Panc1 (cell line): ENCODE measurements at regions not wholly inside any gene's neighbourhood (a gene's known extent, or its start where the extent isn't known, plus 50 kb on each side); places are given as distances from the start of the nearest gene placed in this dataset.

Source experiments
- ATAC-seq: fragments of 200-7000 bp; cut with Tn5 transposase; 2 replicates; pipeline ENCODE4 v1.9.1; 2020; ENCODE audit warnings: mild to moderate bottlenecking, moderate library complexity
- BruUV-seq: library from RNA; stranded (reverse); fragments of 400-500 nt; replicated peaks from 2 replicates; lab custom pipeline; 2021; lab: Mats Ljungman, UMichigan
- CTCF ChIA-PET: fragments of 300-600 bp; sonication (Branson Sonifier 250); formaldehyde crosslinking; loops from one replicate; lab custom pipeline; 2022; ENCODE audit warnings: antibody characterized with exemption; lab: Charles Lee
- POLR2A ChIA-PET: fragments of 300-600 bp; sonication (Branson Sonifier 250); formaldehyde crosslinking; loops from one replicate; lab custom pipeline; 2022; ENCODE audit warnings: antibody characterized with exemption; lab: Charles Lee
- DNase-seq: peaks from one replicate; pipeline ENCODE4 v3.0.0-alpha.2; 2010; ENCODE audit warnings: low read depth, low spot score
- H3K27ac ChIP-seq: 2 replicates; pipeline ENCODE4 v1.5.1; 2011; ENCODE audit warnings: mild to moderate bottlenecking, low read length, inconsistent platforms
- H3K27me3 ChIP-seq: fragments of 200-500 bp; sonication (Bioruptor generic); 2 replicates; pipeline ENCODE4 v1.6.0; 2014; ENCODE audit warnings: low read length, inconsistent platforms; ENCODE audit not compliant: control insufficient read depth, insufficient read depth
- H3K36me3 ChIP-seq: fragments of 200-500 bp; sonication (Bioruptor generic); 2 replicates; pipeline ENCODE4 v1.5.1; 2014; ENCODE audit warnings: inconsistent platforms, mild to moderate bottlenecking, low read length, moderate library complexity; ENCODE audit not compliant: control insufficient read depth, insufficient read depth
- H3K4me1 ChIP-seq: 2 replicates; pipeline ENCODE4 v1.5.1; 2011; ENCODE audit warnings: inconsistent platforms, mild to moderate bottlenecking, low read length, moderate library complexity; ENCODE audit not compliant: control insufficient read depth, insufficient read depth
- H3K4me3 ChIP-seq, 2 experiments: 2 replicates each; pipeline ENCODE4 v1.5.1; 2011 to 2012; ENCODE audit warnings: low read depth in 2 of 2, low read length in 2 of 2, mild to moderate bottlenecking in 2 of 2, inconsistent platforms in 1 of 2, moderate library complexity in 1 of 2
- H3K9me3 ChIP-seq: fragments of 200-500 bp; sonication (Bioruptor generic); 2 replicates; pipeline ENCODE4 v1.5.1; 2014; ENCODE audit warnings: low read depth, mild to moderate bottlenecking, inconsistent platforms, low read length, moderate library complexity; ENCODE audit not compliant: control insufficient read depth, insufficient read depth
- POLR2AphosphoS5 ChIP-seq: IDR thresholded peaks from 2 replicates; pipeline ENCODE4 v1.6.1; 2012; ENCODE audit warnings: mild to moderate bottlenecking, low read depth, low read length, moderate library complexity
- REST ChIP-seq, 2 experiments: IDR thresholded peaks; 2 replicates each; pipeline ENCODE4 v1.6.1; 2011 to 2012; ENCODE audit warnings: low read depth in 2 of 2, control low read depth in 1 of 2, low read length in 1 of 2, mild to moderate bottlenecking in 1 of 2, moderate library complexity in 1 of 2; ENCODE audit not compliant: insufficient read depth in 1 of 2
- SIN3A ChIP-seq: IDR thresholded peaks from 2 replicates; pipeline ENCODE4 v1.6.1; 2012; ENCODE audit warnings: low read depth, mild to moderate bottlenecking, low read length, moderate library complexity, borderline replicate concordance; ENCODE audit not compliant: insufficient read depth
- TCF7L2 ChIP-seq: IDR thresholded peaks from 2 replicates; pipeline ENCODE4 v1.6.1; 2011; ENCODE audit warnings: mild to moderate bottlenecking, low read depth, low read length, inconsistent platforms
- in situ Hi-C: cut with HindIII; loops from 2 replicates; pipeline ENCODE4 v1.10.0; 2016; ENCODE audit warnings: low sequenced_read_pairs, low pct_unique_long_range_greater_than_20kb
- intact Hi-C: fragments of 100-400 bp; cut with micrococcal nuclease; formaldehyde crosslinking; loops from one replicate; pipeline ENCODE4 v1.10.0; 2022; ENCODE audit not compliant: unreplicated experiment
- TF ChIP-seq, protein P1 (sequence below): fragments of 450-650 bp; IDR thresholded peaks from 2 replicates; pipeline ENCODE4 v1.5.1; 2017; ENCODE audit warnings: mild to moderate bottlenecking

DNA sequence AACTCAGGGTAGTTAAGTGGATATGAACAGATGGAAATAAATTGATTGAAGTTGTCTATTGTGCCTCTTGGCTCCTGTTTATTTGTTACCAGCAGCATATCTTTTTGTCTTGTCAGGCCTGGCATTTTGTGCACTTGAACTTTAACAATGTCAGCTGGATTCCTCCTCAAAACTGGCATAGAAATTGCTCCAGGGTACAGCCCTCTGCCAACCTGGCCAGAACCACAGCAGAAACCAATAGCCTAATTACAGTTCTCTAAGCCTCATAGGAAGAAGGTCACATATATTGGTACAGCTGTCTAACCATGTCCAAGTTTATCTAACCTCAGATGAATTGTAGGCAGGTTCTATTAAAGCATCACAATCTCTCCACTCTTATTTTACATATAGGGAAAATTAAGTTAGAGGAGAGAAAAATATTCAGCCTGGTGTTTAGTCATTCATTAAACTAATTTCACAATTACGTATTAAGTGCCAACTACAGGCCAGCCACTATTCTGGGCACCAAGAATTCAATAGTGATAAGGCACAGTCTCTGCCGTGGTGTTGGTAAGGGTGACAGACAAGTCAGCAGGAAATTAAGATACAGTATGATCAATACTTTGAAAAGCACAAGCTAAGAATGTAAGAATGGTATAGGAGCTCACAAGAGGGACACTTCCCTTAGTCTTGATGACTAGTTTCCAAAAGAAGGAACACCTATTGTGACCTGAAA is 452.9 kb upstream of the NECTIN3 start:
- in situ Hi-C loops (no loop called here), intact Hi-C loops (no loop called here)
- Histone ChIP-seq H3K27me3 (no peaks in the 10 kb centered on the region), H3K4me1 (no peaks in the 10 kb centered on the region), H3K4me3 (no peak overlapping the region), H3K27ac (no peak overlapping the region), H3K36me3 (no peaks in the 10 kb centered on the region), H3K9me3 (no peaks in the 10 kb centered on the region)
- ChIA-PET POLR2A (no interaction called here), CTCF (no interaction called here)
- DNase-seq (no peak), ATAC-seq (no peak)
- no TSS peak for BruUV-seq
- no peak for TF ChIP-seq SIN3A
- TF ChIP-seq POLR2AphosphoS5: no peak
- TF ChIP-seq REST (IDR thresholded peaks at IDR 0.05; ENCODE audit: insufficient read depth in 1 of 2, low read depth in 2 of 2, low read length in 1 of 2): no peak
- TF ChIP-seq, protein P1, sequence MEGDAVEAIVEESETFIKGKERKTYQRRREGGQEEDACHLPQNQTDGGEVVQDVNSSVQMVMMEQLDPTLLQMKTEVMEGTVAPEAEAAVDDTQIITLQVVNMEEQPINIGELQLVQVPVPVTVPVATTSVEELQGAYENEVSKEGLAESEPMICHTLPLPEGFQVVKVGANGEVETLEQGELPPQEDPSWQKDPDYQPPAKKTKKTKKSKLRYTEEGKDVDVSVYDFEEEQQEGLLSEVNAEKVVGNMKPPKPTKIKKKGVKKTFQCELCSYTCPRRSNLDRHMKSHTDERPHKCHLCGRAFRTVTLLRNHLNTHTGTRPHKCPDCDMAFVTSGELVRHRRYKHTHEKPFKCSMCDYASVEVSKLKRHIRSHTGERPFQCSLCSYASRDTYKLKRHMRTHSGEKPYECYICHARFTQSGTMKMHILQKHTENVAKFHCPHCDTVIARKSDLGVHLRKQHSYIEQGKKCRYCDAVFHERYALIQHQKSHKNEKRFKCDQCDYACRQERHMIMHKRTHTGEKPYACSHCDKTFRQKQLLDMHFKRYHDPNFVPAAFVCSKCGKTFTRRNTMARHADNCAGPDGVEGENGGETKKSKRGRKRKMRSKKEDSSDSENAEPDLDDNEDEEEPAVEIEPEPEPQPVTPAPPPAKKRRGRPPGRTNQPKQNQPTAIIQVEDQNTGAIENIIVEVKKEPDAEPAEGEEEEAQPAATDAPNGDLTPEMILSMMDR: no peak
- TF ChIP-seq TCF7L2: no peak

DNA sequence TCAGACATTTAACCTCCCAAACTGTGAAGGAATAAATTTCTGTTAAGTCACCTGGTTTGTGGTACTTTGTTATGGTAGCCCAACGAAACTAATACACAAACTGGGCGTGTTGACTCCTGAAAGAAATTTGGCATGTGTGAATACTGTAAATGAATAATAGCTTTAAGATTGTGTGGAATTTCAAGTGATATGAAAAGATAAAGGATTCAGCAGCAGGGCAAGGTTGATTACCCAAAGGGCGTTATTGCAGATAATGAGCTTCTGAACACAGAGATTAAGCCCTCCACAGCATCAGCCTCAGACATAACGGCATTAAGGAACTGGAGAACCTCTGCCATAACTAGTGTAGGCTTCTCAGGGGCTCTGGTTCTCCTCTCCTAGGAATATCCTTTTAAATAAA is 451.5 kb upstream of the NECTIN3 start:
- in situ Hi-C loops: no loop called here
- BruUV-seq: no TSS peak
- no peak for ATAC-seq
- no peaks in the 10 kb centered on the region for H3K36me3 ChIP-seq
- no peak overlapping the region for H3K4me3 ChIP-seq
- ChIA-PET POLR2A (no interaction called here), CTCF (no interaction called here)
- DNase-seq: no peak
- TF ChIP-seq POLR2AphosphoS5: no peak
- TF ChIP-seq SIN3A: no peak
- TF ChIP-seq TCF7L2: no peak
- TF ChIP-seq, protein P1: no peak
- TF ChIP-seq REST (IDR thresholded peaks at IDR 0.05; ENCODE audit: insufficient read depth in 1 of 2, low read depth in 2 of 2, low read length in 1 of 2): no peak
- no peak overlapping the region for H3K27ac ChIP-seq
- no peaks in the 10 kb centered on the region for H3K27me3 ChIP-seq
- intact Hi-C loops: no loop called here
- no peaks in the 10 kb centered on the region for H3K9me3 ChIP-seq
- H3K4me1 ChIP-seq: no peaks in the 10 kb centered on the region
